CD4-positive, alpha-beta T cell treated with Interleukin-6 for 4 hours (primary cell): ENCODE measurements at regions not wholly inside any gene's neighbourhood (a gene's known extent, or its start where the extent isn't known, plus 50 kb on each side); places are given as distances from the start of the nearest gene placed in this dataset.

Experiments
- DNase-seq: peaks from one replicate; pipeline ENCODE4 v3.0.0-alpha.2; 2020; ENCODE audit warnings: mixed read lengths

GRCh38 chr15:79230766-79231165 lies 51.8 kb upstream of the ANKRD34C start:
- no peak for DNase-seq

- no peak for DNase-seq
Observed at GRCh38 chr15:79222808-79223207, 59.7 kb upstream of the ANKRD34C start.

- DNase-seq, result no peak
Observed at GRCh38 chr15:79221696-79222095, 60.8 kb upstream of the ANKRD34C start.

GRCh38 chr15:79219393-79220056 lies 63.0 kb upstream of the ANKRD34C start:
- no peak for DNase-seq

GRCh38 chr15:79218588-79219200 lies 63.8 kb upstream of the ANKRD34C start:
- no peak for DNase-seq

- DNase-seq, result no peak
Observed at GRCh38 chr15:79213650-79214049, 68.9 kb upstream of the ANKRD34C start.

- DNase-seq, result no peak
Observed at GRCh38 chr15:79212589-79213157, 69.8 kb upstream of the ANKRD34C start.

- DNase-seq, result no peak
Observed at GRCh38 chr15:79211481-79211880, 71.0 kb upstream of the ANKRD34C start.

GRCh38 chr15:79209690-79210089 lies 72.8 kb upstream of the ANKRD34C start:
- DNase-seq, result no peak

- no peak for DNase-seq
Observed at GRCh38 chr15:79209116-79209515, 73.4 kb upstream of the ANKRD34C start.

- DNase-seq, result no peak
Observed at GRCh38 chr15:79208179-79208578, 74.3 kb upstream of the ANKRD34C start.

GRCh38 chr15:79206940-79207339 lies 75.6 kb upstream of the ANKRD34C start:
- no peak for DNase-seq

- DNase-seq, result no peak
Observed at GRCh38 chr15:79204886-79205675, 77.4 kb upstream of the ANKRD34C start.

- no peak for DNase-seq
Observed at GRCh38 chr15:79198461-79198860, 84.1 kb upstream of the ANKRD34C start.

- DNase-seq, result no peak
Observed at GRCh38 chr15:79197285-79197684, 85.2 kb upstream of the ANKRD34C start.

- DNase-seq, result no peak
Observed at GRCh38 chr15:79195802-79196201, 86.7 kb upstream of the ANKRD34C start.

- DNase-seq, result no peak
Observed at GRCh38 chr15:79195239-79195638, 87.3 kb upstream of the ANKRD34C start.

- no peak for DNase-seq
Observed at GRCh38 chr15:79194386-79194785, 88.1 kb upstream of the ANKRD34C start.

- no peak for DNase-seq
Observed at GRCh38 chr15:79193549-79193948, 89.0 kb upstream of the ANKRD34C start.

GRCh38 chr15:79193103-79193502 lies 89.4 kb upstream of the ANKRD34C start:
- DNase-seq, result no peak

GRCh38 chr15:79192462-79193036 lies 90.0 kb upstream of the ANKRD34C start:
- DNase-seq, result no peak

GRCh38 chr15:79190093-79190492 lies 92.4 kb upstream of the ANKRD34C start:
- DNase-seq, result no peak

GRCh38 chr15:79186616-79187015 lies 95.9 kb upstream of the ANKRD34C start:
- no peak for DNase-seq
